IMR-90 (cell line): ENCODE measurements at regions not wholly inside any gene's neighbourhood (a gene's known extent, or its start where the extent isn't known, plus 50 kb on each side); places are given as distances from the start of the nearest gene placed in this dataset.

ENCODE experiments used
- ATAC-seq: fragments of 200-7000 bp; cut with Tn5 transposase; 2 replicates; pipeline ENCODE4 v1.9.1; 2020; ENCODE audit warnings: low read depth, mild to moderate bottlenecking, moderate library complexity
- BruUV-seq: library from RNA; stranded (reverse); fragments of 400-500 nt; replicated peaks from 2 replicates; lab custom pipeline; 2021; lab: Mats Ljungman, UMichigan
- CTCF ChIA-PET: fragments of 300-600 bp; formaldehyde crosslinking; extraction: SDS; loops from one replicate; lab custom pipeline; 2021; ENCODE audit warnings: antibody characterized with exemption; lab: Yijun Ruan, JAX
- POLR2A ChIA-PET: fragments of 300-600 bp; sonication (Branson Sonifier 250); formaldehyde crosslinking; loops from one replicate; lab custom pipeline; 2022; ENCODE audit warnings: antibody characterized with exemption; ENCODE audit not compliant: unreplicated experiment; lab: Charles Lee
- DNase-seq: peaks from one replicate; pipeline ENCODE4 v3.0.0; 2013
- H2AFZ ChIP-seq: replicated peaks from 2 replicates; pipeline ENCODE3; 2013; ENCODE audit warnings: low read length, mild to moderate bottlenecking; ENCODE audit not compliant: poor library complexity
- H2AK5ac ChIP-seq: 2 replicates; pipeline ENCODE4 v1.6.1; 2013; ENCODE audit warnings: low read depth, low read length, inconsistent platforms
- H2AK9ac ChIP-seq: replicated peaks from 2 replicates; pipeline ENCODE3; 2013; ENCODE audit warnings: mild to moderate bottlenecking, low read depth, low read length, moderate library complexity; ENCODE audit not compliant: poor library complexity
- H2BK120ac ChIP-seq: 2 replicates; pipeline ENCODE4 v1.6.1; 2013; ENCODE audit warnings: low read depth, low read length, inconsistent platforms
- H2BK15ac ChIP-seq: 3 replicates; pipeline ENCODE4 v1.6.1; 2013; ENCODE audit warnings: low read depth, low read length, inconsistent platforms
- H2BK20ac ChIP-seq: 2 replicates; pipeline ENCODE4 v1.6.1; 2013; ENCODE audit warnings: low read depth, mild to moderate bottlenecking, inconsistent platforms, low read length, moderate library complexity
- H2BK5ac ChIP-seq: 2 replicates; pipeline ENCODE4 v1.6.1; 2013; ENCODE audit warnings: mild to moderate bottlenecking, low read depth, low read length, inconsistent platforms; ENCODE audit not compliant: poor library complexity, severe bottlenecking
- H3K14ac ChIP-seq: replicated peaks from 2 replicates; pipeline ENCODE4 v1.6.1; 2013; ENCODE audit warnings: low read depth, low read length, inconsistent platforms
- H3K18ac ChIP-seq: 2 replicates; pipeline ENCODE4 v1.6.1; 2013; ENCODE audit warnings: low read depth, low read length, control low read depth
- H3K23ac ChIP-seq: 2 replicates; pipeline ENCODE4 v1.6.1; 2013; ENCODE audit warnings: low read depth, low read length, inconsistent platforms
- H3K27ac ChIP-seq: 2 replicates; pipeline ENCODE4 v1.5.1; 2013; ENCODE audit warnings: mild to moderate bottlenecking, control low read depth, low read length; ENCODE audit not compliant: insufficient read depth
- H3K27me3 ChIP-seq: 2 replicates; pipeline ENCODE4 v1.6.1; 2013; ENCODE audit warnings: low read length; ENCODE audit not compliant: control insufficient read depth, insufficient read depth
- H3K36me3 ChIP-seq: 2 replicates; pipeline ENCODE4 v1.6.1; 2013; ENCODE audit warnings: low read length, mixed read lengths; ENCODE audit not compliant: control insufficient read depth, insufficient read depth
- H3K4ac ChIP-seq: 2 replicates; pipeline ENCODE4 v1.6.1; 2013; ENCODE audit warnings: low read depth, low read length, inconsistent platforms
- H3K4me1 ChIP-seq: 2 replicates; pipeline ENCODE4 v1.6.1; 2013; ENCODE audit warnings: low read length, mixed read lengths; ENCODE audit not compliant: control insufficient read depth, insufficient read depth
- H3K4me2 ChIP-seq: 2 replicates; pipeline ENCODE4 v1.6.1; 2013; ENCODE audit warnings: low read depth, mild to moderate bottlenecking, control low read depth, low read length, moderate library complexity
- H3K4me3 ChIP-seq: 2 replicates; pipeline ENCODE4 v1.5.1; 2013; ENCODE audit warnings: low read depth, mild to moderate bottlenecking, control low read depth, low read length, moderate library complexity; ENCODE audit not compliant: insufficient read depth
- H3K56ac ChIP-seq: 2 replicates; pipeline ENCODE4 v1.6.1; 2013; ENCODE audit warnings: low read length, inconsistent platforms; ENCODE audit not compliant: insufficient read depth; ENCODE audit errors: extremely low read depth
- H3K79me1 ChIP-seq, 2 experiments: 2 replicates each; pipeline ENCODE4 v1.6.1; 2013; ENCODE audit warnings: low read length in 2 of 2, inconsistent platforms in 1 of 2, low read depth in 1 of 2
- H3K9ac ChIP-seq: 2 replicates; pipeline ENCODE4 v1.6.1; 2013; ENCODE audit warnings: low read depth, low read length, control low read depth
- H3K9me1 ChIP-seq: 2 replicates; pipeline ENCODE4 v1.6.1; 2013; ENCODE audit warnings: low read length, inconsistent platforms; ENCODE audit not compliant: insufficient read depth
- H3K9me3 ChIP-seq: 2 replicates; pipeline ENCODE4 v1.6.1; 2013; ENCODE audit warnings: low read length; ENCODE audit not compliant: control insufficient read depth, insufficient read depth
- H4K20me1 ChIP-seq: 2 replicates; pipeline ENCODE4 v1.6.1; 2013; ENCODE audit warnings: low read length, inconsistent platforms; ENCODE audit not compliant: insufficient read depth
- H4K5ac ChIP-seq: 2 replicates; pipeline ENCODE4 v1.6.1; 2013; ENCODE audit warnings: mild to moderate bottlenecking, low read depth, low read length, control low read depth
- H4K8ac ChIP-seq, 2 experiments: 2 replicates each; pipeline ENCODE4 v1.6.1; 2013; ENCODE audit warnings: low read depth in 2 of 2, low read length in 2 of 2, control low read depth in 1 of 2, inconsistent platforms in 1 of 2
- H4K91ac ChIP-seq: 2 replicates; pipeline ENCODE4 v1.6.1; 2013; ENCODE audit warnings: low read depth, low read length, inconsistent platforms; ENCODE audit not compliant: insufficient read depth
- BHLHE40 ChIP-seq: fragments of 150-350 bp; IDR thresholded peaks from 2 replicates; pipeline ENCODE4 v1.6.1; 2016; ENCODE audit warnings: mild to moderate bottlenecking, low read depth, low read length
- CEBPB ChIP-seq: IDR thresholded peaks from 2 replicates; pipeline ENCODE4 v1.6.1; 2012; ENCODE audit warnings: low read depth, low read length, improper control_type of control experiment
- FOS ChIP-seq: fragments of 150-350 bp; IDR thresholded peaks from 2 replicates; pipeline ENCODE4 v1.6.1; 2016; ENCODE audit warnings: low read depth, low read length
- MXI1 ChIP-seq: IDR thresholded peaks from 2 replicates; pipeline ENCODE4 v1.6.1; 2012; ENCODE audit warnings: low read depth, mild to moderate bottlenecking, low read length, moderate library complexity, borderline replicate concordance
- NFE2L2 ChIP-seq: fragments of 150-350 bp; IDR thresholded peaks from 2 replicates; pipeline ENCODE4 v1.6.1; 2016; ENCODE audit warnings: low read depth, mild to moderate bottlenecking, low read length
- POLR2A ChIP-seq: IDR thresholded peaks from 2 replicates; pipeline ENCODE4 v1.6.1; 2012; ENCODE audit warnings: mild to moderate bottlenecking, low read depth, low read length
- RCOR1 ChIP-seq: IDR thresholded peaks from 2 replicates; pipeline ENCODE4 v1.6.1; 2012; ENCODE audit warnings: mild to moderate bottlenecking, low read length, improper control_type of control experiment; ENCODE audit not compliant: insufficient replicate concordance
- SMC3 ChIP-seq: fragments of 150-350 bp; IDR thresholded peaks from 2 replicates; pipeline ENCODE4 v1.6.1; 2016; ENCODE audit warnings: low read depth, mild to moderate bottlenecking, antibody characterized with exemption, low read length, moderate library complexity
- WGBS, 2 experiments: methylation state at CpG; one replicate each; pipeline versions ENCODE4 v1.1.5 to v1.1.7; 2013; ENCODE audit warnings: missing lambda C conversion rate in 2 of 2; ENCODE audit not compliant: insufficient read length in 1 of 2; ENCODE audit errors: extremely low coverage in 2 of 2; 5-methylcytosine and 5-hydroxymethylcytosine counted together
- dilution Hi-C: fragments of 300-500 bp; cut with HindIII; formaldehyde crosslinking; loops from one replicate; pipeline ENCODE4 v1.14.3; 2018; ENCODE audit warnings: low sequenced_read_pairs; ENCODE audit not compliant: unreplicated experiment
- in situ Hi-C: fragments of 300-500 bp; cut with MboI; formaldehyde crosslinking; loops from 3 replicates; pipeline ENCODE4 v1.14.3; 2019; ENCODE audit warnings: low sequenced_read_pairs, inconsistent platforms, mixed read lengths
- intact Hi-C: fragments of 100-400 bp; cut with micrococcal nuclease; formaldehyde crosslinking; loops from 2 replicates; pipeline ENCODE4 v1.10.0; 2022
- TF ChIP-seq, protein P1 (sequence below): fragments of 150-350 bp; IDR thresholded peaks from 2 replicates; pipeline ENCODE4 v1.6.1; 2016; ENCODE audit warnings: low read depth, mild to moderate bottlenecking, low read length, moderate library complexity, borderline replicate concordance
- TF ChIP-seq, protein P2 (sequence below): fragments of 150-350 bp; IDR thresholded peaks from 2 replicates; pipeline ENCODE4 v1.6.1; 2017; ENCODE audit warnings: mild to moderate bottlenecking, antibody characterized with exemption, low read length, low read depth

DNA sequence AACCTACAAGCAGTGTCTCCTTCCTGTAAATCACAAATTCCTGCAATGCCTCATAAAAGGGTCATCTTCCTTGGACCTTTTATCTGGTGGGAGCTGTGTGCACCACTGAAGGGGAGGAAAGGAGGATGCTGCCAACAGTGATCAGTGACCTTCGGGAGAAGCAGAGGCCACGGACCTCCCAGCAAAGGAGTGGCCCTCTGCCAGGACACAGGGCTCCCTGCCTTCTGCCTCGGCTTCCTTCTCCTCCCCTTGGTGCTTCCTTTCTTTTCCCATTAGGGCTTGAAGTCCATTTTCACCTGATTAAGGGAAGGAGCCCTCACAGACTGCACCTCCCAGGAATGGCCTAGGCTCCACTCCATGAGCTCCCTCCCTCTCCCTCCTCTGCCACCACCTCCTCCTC lies 85.3 kb upstream of the ITGA6 start:
- H3K56ac ChIP-seq, result no peak overlapping the region
- H2AK5ac ChIP-seq, result no peak overlapping the region
- H3K4ac ChIP-seq, result no peak overlapping the region
- no peak overlapping the region for H3K27ac ChIP-seq
- H3K23ac ChIP-seq, result no peak overlapping the region
- no peak overlapping the region for H4K8ac ChIP-seq
- H3K27me3 ChIP-seq, result no peaks in the 10 kb centered on the region
- H3K4me2 ChIP-seq, result no peak overlapping the region
- H2AK9ac ChIP-seq, result no peak overlapping the region
- CTCF ChIA-PET, result no interaction called here
- H4K20me1 ChIP-seq, result no peaks in the 10 kb centered on the region
- intact Hi-C loops (no loop called here), in situ Hi-C loops (no loop called here), dilution Hi-C loops (no loop called here)
- H2BK15ac ChIP-seq, result no peak overlapping the region
- POLR2A ChIA-PET, result no interaction called here
- no peaks in the 10 kb centered on the region for H3K36me3 ChIP-seq
- 0% methylated on average over 1 of the region's 3 CpGs; no CpG with 5 or more reads in 1 of the 2 experiments for WGBS, 2 experiments
- no peak overlapping the region for H4K5ac ChIP-seq
- DNase-seq (no peak), ATAC-seq (no peak)
- no peak overlapping the region for H3K14ac ChIP-seq
- no peak overlapping the region for H2BK120ac ChIP-seq
- no peak overlapping the region for H2BK20ac ChIP-seq
- H3K4me3 ChIP-seq, result no peak overlapping the region
- TF ChIP-seq MXI1 (no peak), SMC3 (no peak), CEBPB (no peak), NFE2L2 (no peak), POLR2A (no peak), BHLHE40 (no peak), FOS (no peak), RCOR1 (no peak)
- TF ChIP-seq, protein P1, sequence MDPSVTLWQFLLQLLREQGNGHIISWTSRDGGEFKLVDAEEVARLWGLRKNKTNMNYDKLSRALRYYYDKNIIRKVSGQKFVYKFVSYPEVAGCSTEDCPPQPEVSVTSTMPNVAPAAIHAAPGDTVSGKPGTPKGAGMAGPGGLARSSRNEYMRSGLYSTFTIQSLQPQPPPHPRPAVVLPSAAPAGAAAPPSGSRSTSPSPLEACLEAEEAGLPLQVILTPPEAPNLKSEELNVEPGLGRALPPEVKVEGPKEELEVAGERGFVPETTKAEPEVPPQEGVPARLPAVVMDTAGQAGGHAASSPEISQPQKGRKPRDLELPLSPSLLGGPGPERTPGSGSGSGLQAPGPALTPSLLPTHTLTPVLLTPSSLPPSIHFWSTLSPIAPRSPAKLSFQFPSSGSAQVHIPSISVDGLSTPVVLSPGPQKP, result no peak
- TF ChIP-seq, protein P2, sequence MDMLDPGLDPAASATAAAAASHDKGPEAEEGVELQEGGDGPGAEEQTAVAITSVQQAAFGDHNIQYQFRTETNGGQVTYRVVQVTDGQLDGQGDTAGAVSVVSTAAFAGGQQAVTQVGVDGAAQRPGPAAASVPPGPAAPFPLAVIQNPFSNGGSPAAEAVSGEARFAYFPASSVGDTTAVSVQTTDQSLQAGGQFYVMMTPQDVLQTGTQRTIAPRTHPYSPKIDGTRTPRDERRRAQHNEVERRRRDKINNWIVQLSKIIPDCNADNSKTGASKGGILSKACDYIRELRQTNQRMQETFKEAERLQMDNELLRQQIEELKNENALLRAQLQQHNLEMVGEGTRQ, result no peak
- peaks cover 6% of the 10 kb centered on the region for H3K9me3 ChIP-seq
- no peak overlapping the region for H4K91ac ChIP-seq
- peaks cover 7% of the 10 kb centered on the region for H3K4me1 ChIP-seq
- peak overlapping the region; percentile 28 for H2AFZ ChIP-seq
- no peaks in the 10 kb centered on the region; the same call in 1 of the 2 replicates for H3K9me1 ChIP-seq
- BruUV-seq, result no TSS peak
- no peak overlapping the region for H2BK5ac ChIP-seq
- no peak overlapping the region for H3K9ac ChIP-seq
- H3K79me1 ChIP-seq, result no peaks in the 10 kb centered on the region
- H3K18ac ChIP-seq, result no peak overlapping the region
